Nephron progenitor cell (in vitro differentiated cells): ENCODE measurements at regions not wholly inside any gene's neighbourhood (a gene's known extent, or its start where the extent isn't known, plus 50 kb on each side); places are given as distances from the start of the nearest gene placed in this dataset.

Experiments
- DNase-seq: peaks from one replicate; pipeline ENCODE4 v3.0.0; 2021
- H3K27ac Mint-ChIP-seq: 2 replicates; pipeline ENCODE4 v1.8.0; 2021; ENCODE audit warnings: mild to moderate bottlenecking, moderate library complexity, mixed read lengths
- H3K27me3 Mint-ChIP-seq: 2 replicates; pipeline ENCODE4 v1.8.0; 2021; ENCODE audit warnings: mild to moderate bottlenecking, low read depth, mixed read lengths; ENCODE audit not compliant: poor library complexity
- H3K36me3 Mint-ChIP-seq: 2 replicates; pipeline ENCODE4 v1.8.0; 2021; ENCODE audit warnings: low read depth, mixed read lengths
- H3K4me1 Mint-ChIP-seq: 2 replicates; pipeline ENCODE4 v1.8.0; 2021; ENCODE audit warnings: mixed read lengths
- H3K4me3 Mint-ChIP-seq: 2 replicates; pipeline ENCODE4 v1.8.0; 2021; ENCODE audit warnings: mild to moderate bottlenecking, moderate library complexity, mixed read lengths
- H3K9me3 Mint-ChIP-seq: 2 replicates; pipeline ENCODE4 v1.8.0; 2021; ENCODE audit warnings: mild to moderate bottlenecking, moderate library complexity, mixed read lengths
- TF ChIP-seq, protein P1 (sequence below): fragments of 200-600 bp; sonication (generic); IDR thresholded peaks from 2 replicates; pipeline ENCODE4 v1.5.0; 2021; ENCODE audit warnings: antibody characterized with exemption

DNA sequence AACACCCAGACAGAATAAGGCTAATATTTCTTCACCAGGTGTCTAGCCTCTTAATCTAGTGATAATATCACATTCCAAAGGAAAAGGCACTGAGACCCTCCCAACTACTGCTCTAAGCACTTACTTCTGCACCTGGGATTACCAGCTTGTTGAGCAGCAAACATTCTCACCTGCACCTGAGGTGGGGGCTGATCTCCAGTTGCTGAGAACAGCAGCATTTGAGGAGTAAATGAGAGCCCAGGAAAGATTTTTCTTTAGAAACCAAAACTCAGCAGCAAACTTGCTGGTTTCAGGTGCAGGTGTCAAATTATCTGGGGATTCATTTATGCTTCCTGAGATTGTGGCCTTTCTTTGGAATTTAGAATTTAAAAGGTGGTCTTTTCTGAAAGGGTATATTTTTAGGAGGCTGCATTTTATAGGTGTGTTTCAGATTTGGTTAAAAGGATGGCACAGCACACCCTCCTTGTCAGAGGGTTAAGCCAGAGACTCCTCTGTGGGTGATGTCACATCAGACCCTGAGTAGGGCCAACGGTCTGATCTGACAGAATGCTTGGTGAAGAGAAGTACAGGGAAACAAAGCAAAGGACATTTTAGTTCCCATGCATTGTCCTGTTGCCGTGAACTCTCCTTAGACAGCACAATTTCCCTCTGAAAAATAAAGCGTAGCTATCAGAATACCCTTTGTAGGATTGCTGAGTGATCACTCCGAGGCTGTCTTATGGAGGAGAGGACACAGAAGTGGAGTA lies 411.0 kb upstream of the ATP11B start:
- Mint-ChIP-seq H3K27me3 (no peaks in the 10 kb centered on the region), H3K27ac (no peak overlapping the region), H3K36me3 (no peaks in the 10 kb centered on the region), H3K4me1 (peaks cover 14% of the 10 kb centered on the region), H3K9me3 (no peaks in the 10 kb centered on the region), H3K4me3 (no peak overlapping the region)
- no peak for DNase-seq
- TF ChIP-seq, protein P1, sequence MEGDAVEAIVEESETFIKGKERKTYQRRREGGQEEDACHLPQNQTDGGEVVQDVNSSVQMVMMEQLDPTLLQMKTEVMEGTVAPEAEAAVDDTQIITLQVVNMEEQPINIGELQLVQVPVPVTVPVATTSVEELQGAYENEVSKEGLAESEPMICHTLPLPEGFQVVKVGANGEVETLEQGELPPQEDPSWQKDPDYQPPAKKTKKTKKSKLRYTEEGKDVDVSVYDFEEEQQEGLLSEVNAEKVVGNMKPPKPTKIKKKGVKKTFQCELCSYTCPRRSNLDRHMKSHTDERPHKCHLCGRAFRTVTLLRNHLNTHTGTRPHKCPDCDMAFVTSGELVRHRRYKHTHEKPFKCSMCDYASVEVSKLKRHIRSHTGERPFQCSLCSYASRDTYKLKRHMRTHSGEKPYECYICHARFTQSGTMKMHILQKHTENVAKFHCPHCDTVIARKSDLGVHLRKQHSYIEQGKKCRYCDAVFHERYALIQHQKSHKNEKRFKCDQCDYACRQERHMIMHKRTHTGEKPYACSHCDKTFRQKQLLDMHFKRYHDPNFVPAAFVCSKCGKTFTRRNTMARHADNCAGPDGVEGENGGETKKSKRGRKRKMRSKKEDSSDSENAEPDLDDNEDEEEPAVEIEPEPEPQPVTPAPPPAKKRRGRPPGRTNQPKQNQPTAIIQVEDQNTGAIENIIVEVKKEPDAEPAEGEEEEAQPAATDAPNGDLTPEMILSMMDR = no peak

GRCh38 chr3:182384221-182384620 lies 409.1 kb upstream of the ATP11B start:
- Mint-ChIP-seq H3K4me1 (peaks cover 19% of the 10 kb centered on the region), H3K4me3 (no peak overlapping the region), H3K9me3 (no peaks in the 10 kb centered on the region), H3K27me3 (no peaks in the 10 kb centered on the region), H3K36me3 (no peaks in the 10 kb centered on the region), H3K27ac (no peak overlapping the region)
- TF ChIP-seq, protein P1 = no peak
- DNase-seq = no peak

- DNase-seq = no peak
- TF ChIP-seq, protein P1 = no peak
- H3K4me1 Mint-ChIP-seq = peaks cover 22% of the 10 kb centered on the region
- H3K27me3 Mint-ChIP-seq = no peaks in the 10 kb centered on the region
- no peak overlapping the region for H3K27ac Mint-ChIP-seq
- H3K4me3 Mint-ChIP-seq = no peak overlapping the region
- no peaks in the 10 kb centered on the region for H3K36me3 Mint-ChIP-seq
- H3K9me3 Mint-ChIP-seq = no peaks in the 10 kb centered on the region
These were observed 407.9 kb upstream of the ATP11B start for GRCh38 chr3:182385356-182385755.

- H3K9me3 Mint-ChIP-seq = no peaks in the 10 kb centered on the region
- no peak overlapping the region for H3K4me3 Mint-ChIP-seq
- H3K36me3 Mint-ChIP-seq = no peaks in the 10 kb centered on the region
- H3K27me3 Mint-ChIP-seq = no peaks in the 10 kb centered on the region
- TF ChIP-seq, protein P1 = no peak
- H3K27ac Mint-ChIP-seq = no peak overlapping the region
- DNase-seq = no peak
- peaks cover 33% of the 10 kb centered on the region for H3K4me1 Mint-ChIP-seq
These were observed 404.8 kb upstream of the ATP11B start for GRCh38 chr3:182388506-182388905.

DNA sequence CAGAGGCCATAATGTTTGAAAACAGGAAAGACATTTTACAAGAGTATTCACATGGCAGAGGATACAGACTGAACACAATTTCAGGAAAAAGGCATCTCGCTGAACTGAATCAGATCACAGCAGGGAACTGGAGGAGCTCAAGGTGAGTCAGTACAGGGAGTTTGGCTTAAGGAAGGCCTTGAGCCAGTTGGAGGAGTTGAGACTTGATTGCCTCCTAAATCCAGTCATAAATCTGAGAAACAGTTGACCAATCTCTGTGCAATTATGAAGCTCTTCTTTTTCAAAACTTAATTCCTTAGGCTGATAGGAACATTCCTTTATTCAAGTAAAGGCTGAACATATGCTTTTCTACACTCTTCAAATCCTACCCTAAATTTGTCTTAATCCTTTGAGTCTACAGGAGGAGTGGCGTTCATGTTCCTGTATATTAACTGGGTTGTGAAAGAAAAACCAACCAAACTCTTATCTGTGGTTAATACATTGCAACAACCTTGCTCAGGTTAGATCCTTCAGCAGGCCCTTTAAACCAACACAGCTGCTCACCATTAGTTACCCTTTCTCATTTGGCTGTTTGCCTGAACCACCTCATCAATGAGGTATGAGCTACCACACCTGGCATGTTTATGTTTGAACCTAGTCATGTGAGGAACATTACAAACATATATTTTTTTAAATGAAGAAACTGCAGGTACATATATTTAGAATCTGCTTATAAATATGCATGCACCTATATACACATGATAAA lies 404.1 kb upstream of the ATP11B start:
- no peak overlapping the region for H3K4me3 Mint-ChIP-seq
- no peaks in the 10 kb centered on the region for H3K27me3 Mint-ChIP-seq
- TF ChIP-seq, protein P1 = no peak
- H3K27ac Mint-ChIP-seq = no peak overlapping the region
- no peak for DNase-seq
- H3K36me3 Mint-ChIP-seq = no peaks in the 10 kb centered on the region
- H3K9me3 Mint-ChIP-seq = no peaks in the 10 kb centered on the region
- H3K4me1 Mint-ChIP-seq = peaks cover 33% of the 10 kb centered on the region
